ENCODE measurements at regions not wholly inside any gene's neighbourhood (a gene's known extent, or its start where the extent isn't known, plus 50 kb on each side); places are given as distances from the start of the nearest gene placed in this dataset.
"Not testable (repeated sequence)": the region's sequence is repeated elsewhere in the genome, so short reads cannot be mapped to it uniquely, and the experiment has no call there.

- intact Hi-C loops (cut with micrococcal nuclease); DNase-seq: not testable (repeated sequence)
- ATAC-seq, result peak; percentile 44
Measured at GRCh38 chr1:149390931-149391330, 83.9 kb upstream of the NBPF19 start.

- ATAC-seq; DNase-seq; intact Hi-C loops (cut with micrococcal nuclease): not testable (repeated sequence)
Measured at GRCh38 chr1:149395802-149396201, 79.0 kb upstream of the NBPF19 start.

GRCh38 chr1:149398527-149398926, 76.3 kb upstream of the NBPF19 start:
- ATAC-seq; intact Hi-C loops (cut with micrococcal nuclease); DNase-seq: not testable (repeated sequence)

GRCh38 chr1:149408404-149408803, 66.4 kb upstream of the NBPF19 start:
- DNase-seq; ATAC-seq; intact Hi-C loops (cut with micrococcal nuclease): not testable (repeated sequence)

GRCh38 chr1:149415373-149415772, 59.5 kb upstream of the NBPF19 start:
- intact Hi-C loops (cut with micrococcal nuclease); ATAC-seq: not testable (repeated sequence)

GRCh38 chr1:149418782-149419181, 56.1 kb upstream of the NBPF19 start:
- DNase-seq; ATAC-seq; intact Hi-C loops (cut with micrococcal nuclease): not testable (repeated sequence)

More at GRCh38 chr1:149415373-149415772, 59.5 kb upstream of the NBPF19 start:
- not testable (repeated sequence) for DNase-seq

- not testable (repeated sequence) for DNase-seq, ATAC-seq
Measured at GRCh38 chr1:149423122-149423521, 51.7 kb upstream of the NBPF19 start.

More at GRCh38 chr1:149423122-149423521, 51.7 kb upstream of the NBPF19 start:
- intact Hi-C loops (cut with micrococcal nuclease), result not testable (repeated sequence)
